ENCODE measurements at regions not wholly inside any gene's neighbourhood (a gene's known extent, or its start where the extent isn't known, plus 50 kb on each side); places are given as distances from the start of the nearest gene placed in this dataset.
"Not testable (repeated sequence)": the region's sequence is repeated elsewhere in the genome, so short reads cannot be mapped to it uniquely, and the experiment has no call there.

DNA sequence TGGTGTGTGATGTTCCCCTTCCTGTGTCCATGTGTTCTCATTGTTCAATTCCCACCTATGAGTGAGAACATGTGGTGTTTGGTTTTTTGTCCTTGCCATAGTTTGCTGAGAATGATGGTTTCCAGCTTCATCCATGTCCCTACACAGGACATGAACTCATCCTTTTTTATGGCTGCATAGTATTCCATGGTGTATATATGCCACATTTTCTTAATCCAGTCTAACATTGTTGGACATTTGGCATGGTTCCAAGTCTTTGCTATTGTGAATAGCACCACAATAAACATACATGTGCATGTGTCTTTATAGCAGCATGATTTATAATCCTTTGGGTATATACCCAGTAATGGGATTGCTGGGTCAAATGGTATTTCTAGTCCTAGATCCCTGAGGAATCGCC is 340.3 kb downstream of the DLEU7 start:
- TF ChIP-seq, protein P1, sequence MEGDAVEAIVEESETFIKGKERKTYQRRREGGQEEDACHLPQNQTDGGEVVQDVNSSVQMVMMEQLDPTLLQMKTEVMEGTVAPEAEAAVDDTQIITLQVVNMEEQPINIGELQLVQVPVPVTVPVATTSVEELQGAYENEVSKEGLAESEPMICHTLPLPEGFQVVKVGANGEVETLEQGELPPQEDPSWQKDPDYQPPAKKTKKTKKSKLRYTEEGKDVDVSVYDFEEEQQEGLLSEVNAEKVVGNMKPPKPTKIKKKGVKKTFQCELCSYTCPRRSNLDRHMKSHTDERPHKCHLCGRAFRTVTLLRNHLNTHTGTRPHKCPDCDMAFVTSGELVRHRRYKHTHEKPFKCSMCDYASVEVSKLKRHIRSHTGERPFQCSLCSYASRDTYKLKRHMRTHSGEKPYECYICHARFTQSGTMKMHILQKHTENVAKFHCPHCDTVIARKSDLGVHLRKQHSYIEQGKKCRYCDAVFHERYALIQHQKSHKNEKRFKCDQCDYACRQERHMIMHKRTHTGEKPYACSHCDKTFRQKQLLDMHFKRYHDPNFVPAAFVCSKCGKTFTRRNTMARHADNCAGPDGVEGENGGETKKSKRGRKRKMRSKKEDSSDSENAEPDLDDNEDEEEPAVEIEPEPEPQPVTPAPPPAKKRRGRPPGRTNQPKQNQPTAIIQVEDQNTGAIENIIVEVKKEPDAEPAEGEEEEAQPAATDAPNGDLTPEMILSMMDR (IDR thresholded peaks at IDR 0.05) = not testable (repeated sequence)
- TF ChIP-seq POLR2AphosphoS5 (IDR thresholded peaks at IDR 0.05) = not testable (repeated sequence)

Measured in esophagus muscularis mucosa (tissue), 3 donors.